IPS-20b (cell line): ENCODE measurements at regions not wholly inside any gene's neighbourhood (a gene's known extent, or its start where the extent isn't known, plus 50 kb on each side); places are given as distances from the start of the nearest gene placed in this dataset.
"Not testable (repeated sequence)": the region's sequence is repeated elsewhere in the genome, so short reads cannot be mapped to it uniquely, and the experiment has no call there.

Experiments
- H3K27ac ChIP-seq: one replicate; pipeline ENCODE4 v1.5.1; 2013; ENCODE audit warnings: low read length
- H3K27me3 ChIP-seq: 2 replicates; pipeline ENCODE4 v1.6.1; 2013; ENCODE audit warnings: mild to moderate bottlenecking, low read length, inconsistent platforms; ENCODE audit not compliant: insufficient read depth
- H3K36me3 ChIP-seq: 2 replicates; pipeline ENCODE4 v1.6.1; 2013; ENCODE audit warnings: low read depth, mild to moderate bottlenecking, inconsistent platforms, low read length, moderate library complexity; ENCODE audit not compliant: insufficient read depth
- H3K4me1 ChIP-seq: 2 replicates; pipeline ENCODE4 v1.6.1; 2013; ENCODE audit warnings: mild to moderate bottlenecking, control low read depth, inconsistent platforms, low read length, moderate library complexity; ENCODE audit not compliant: insufficient read depth
- H3K4me3 ChIP-seq: 2 replicates; pipeline ENCODE4 v1.5.1; 2013; ENCODE audit warnings: mild to moderate bottlenecking, low read length, inconsistent platforms
- H3K9ac ChIP-seq: 2 replicates; pipeline ENCODE4 v1.6.1; 2013; ENCODE audit warnings: low read depth, mild to moderate bottlenecking, inconsistent platforms, low read length, moderate library complexity
- H3K9me3 ChIP-seq: 2 replicates; pipeline ENCODE4 v1.6.1; 2013; ENCODE audit warnings: mild to moderate bottlenecking, low read depth, low read length, inconsistent platforms; ENCODE audit not compliant: insufficient read depth

- Histone ChIP-seq H3K27me3 (no peaks in the 10 kb centered on the region), H3K4me1 (no peaks in the 10 kb centered on the region), H3K27ac (no peak overlapping the region), H3K36me3 (no peaks in the 10 kb centered on the region), H3K4me3 (no peak overlapping the region), H3K9me3 (no peaks in the 10 kb centered on the region), H3K9ac (no peak overlapping the region)
These were observed 291.6 kb upstream of the PAPPA start for GRCh38 chr9:115862021-115862420.

- Histone ChIP-seq H3K4me3 (no peak overlapping the region), H3K27ac (no peak overlapping the region), H3K36me3 (no peaks in the 10 kb centered on the region), H3K9me3 (no peaks in the 10 kb centered on the region), H3K4me1 (no peaks in the 10 kb centered on the region), H3K27me3 (no peaks in the 10 kb centered on the region), H3K9ac (no peak overlapping the region)
These were observed 289.0 kb upstream of the PAPPA start for GRCh38 chr9:115864581-115864980.

- no peaks in the 10 kb centered on the region for H3K27me3 ChIP-seq
- H3K36me3 ChIP-seq: no peaks in the 10 kb centered on the region
- H3K9ac ChIP-seq: no peak overlapping the region
- H3K4me3 ChIP-seq: no peak overlapping the region
- no peaks in the 10 kb centered on the region for H3K4me1 ChIP-seq
- no peaks in the 10 kb centered on the region for H3K9me3 ChIP-seq
- H3K27ac ChIP-seq: no peak overlapping the region
These were observed 286.3 kb upstream of the PAPPA start for GRCh38 chr9:115867326-115867725.

GRCh38 chr9:115877852-115878438, 275.6 kb upstream of the PAPPA start:
- Histone ChIP-seq H3K27me3 (no peaks in the 10 kb centered on the region), H3K4me3 (no peak overlapping the region), H3K27ac (no peak overlapping the region), H3K4me1 (no peaks in the 10 kb centered on the region), H3K9me3 (no peaks in the 10 kb centered on the region), H3K36me3 (no peaks in the 10 kb centered on the region), H3K9ac (no peak overlapping the region)

- H3K9ac ChIP-seq: no peak overlapping the region
- no peaks in the 10 kb centered on the region for H3K4me1 ChIP-seq
- no peaks in the 10 kb centered on the region for H3K36me3 ChIP-seq
- no peak overlapping the region for H3K4me3 ChIP-seq
- H3K27me3 ChIP-seq: no peaks in the 10 kb centered on the region
- H3K27ac ChIP-seq: no peak overlapping the region
- no peaks in the 10 kb centered on the region for H3K9me3 ChIP-seq
These were observed 274.1 kb upstream of the PAPPA start for GRCh38 chr9:115879451-115879850.

GRCh38 chr9:115880221-115880885, 273.2 kb upstream of the PAPPA start:
- Histone ChIP-seq H3K9me3 (no peaks in the 10 kb centered on the region), H3K4me1 (no peaks in the 10 kb centered on the region), H3K27ac (no peak overlapping the region)

GRCh38 chr9:115882911-115883310, 270.7 kb upstream of the PAPPA start:
- Histone ChIP-seq H3K4me1 (no peaks in the 10 kb centered on the region), H3K4me3 (no peak overlapping the region), H3K9ac (no peak overlapping the region), H3K27me3 (no peaks in the 10 kb centered on the region), H3K36me3 (no peaks in the 10 kb centered on the region), H3K27ac (no peak overlapping the region), H3K9me3 (no peaks in the 10 kb centered on the region)

More at GRCh38 chr9:115880221-115880885, 273.2 kb upstream of the PAPPA start:
- H3K9ac ChIP-seq: no peak overlapping the region
- no peaks in the 10 kb centered on the region for H3K36me3 ChIP-seq
- no peak overlapping the region for H3K4me3 ChIP-seq
- no peaks in the 10 kb centered on the region for H3K27me3 ChIP-seq

GRCh38 chr9:115883467-115884329, 269.9 kb upstream of the PAPPA start:
- Histone ChIP-seq H3K27ac (no peak overlapping the region), H3K36me3 (no peaks in the 10 kb centered on the region), H3K4me3 (no peak overlapping the region), H3K27me3 (no peaks in the 10 kb centered on the region), H3K9me3 (no peaks in the 10 kb centered on the region), H3K9ac (no peak overlapping the region), H3K4me1 (no peaks in the 10 kb centered on the region)

- Histone ChIP-seq H3K9ac (no peak overlapping the region), H3K27ac (no peak overlapping the region), H3K27me3 (no peaks in the 10 kb centered on the region), H3K36me3 (no peaks in the 10 kb centered on the region), H3K4me1 (no peaks in the 10 kb centered on the region), H3K9me3 (no peaks in the 10 kb centered on the region), H3K4me3 (no peak overlapping the region)
These were observed 268.7 kb upstream of the PAPPA start for GRCh38 chr9:115884846-115885245.

GRCh38 chr9:115888131-115888530, 265.5 kb upstream of the PAPPA start:
- H3K27ac ChIP-seq: no peak overlapping the region
- no peaks in the 10 kb centered on the region for H3K4me1 ChIP-seq
- no peaks in the 10 kb centered on the region for H3K27me3 ChIP-seq
- H3K4me3 ChIP-seq: no peak overlapping the region
- H3K9me3 ChIP-seq: no peaks in the 10 kb centered on the region
- H3K36me3 ChIP-seq: no peaks in the 10 kb centered on the region
- H3K9ac ChIP-seq: no peak overlapping the region

GRCh38 chr9:115891929-115892328, 261.7 kb upstream of the PAPPA start:
- no peak overlapping the region for H3K4me3 ChIP-seq
- H3K36me3 ChIP-seq: no peaks in the 10 kb centered on the region
- no peaks in the 10 kb centered on the region for H3K9me3 ChIP-seq
- no peaks in the 10 kb centered on the region for H3K4me1 ChIP-seq
- no peak overlapping the region for H3K9ac ChIP-seq
- H3K27me3 ChIP-seq: no peaks in the 10 kb centered on the region
- no peak overlapping the region for H3K27ac ChIP-seq

- H3K9ac ChIP-seq, H3K9me3 ChIP-seq, H3K4me1 ChIP-seq, H3K27me3 ChIP-seq, H3K36me3 ChIP-seq, H3K4me3 ChIP-seq, H3K27ac ChIP-seq: not testable (repeated sequence)
These were observed 255.1 kb upstream of the PAPPA start for GRCh38 chr9:115898478-115898877.
